Mesothelial cell of epicardium (in vitro differentiated cells): ENCODE measurements at regions not wholly inside any gene's neighbourhood (a gene's known extent, or its start where the extent isn't known, plus 50 kb on each side); places are given as distances from the start of the nearest gene placed in this dataset.

Experiments
- DNase-seq, 2 experiments: peaks; one replicate each; pipeline ENCODE4 v3.0.0; 2021; ENCODE audit warnings: low spot score in 2 of 2; ENCODE audit not compliant: unreplicated experiment in 2 of 2
- H3K27ac Mint-ChIP-seq: 2 replicates; pipeline ENCODE4 v1.8.0; 2021; ENCODE audit warnings: mixed read lengths
- H3K27me3 Mint-ChIP-seq: 2 replicates; pipeline ENCODE4 v1.8.0; 2021; ENCODE audit warnings: low read depth, mixed read lengths
- H3K36me3 Mint-ChIP-seq: 2 replicates; pipeline ENCODE4 v1.8.0; 2021; ENCODE audit warnings: mixed read lengths
- H3K4me1 Mint-ChIP-seq: 2 replicates; pipeline ENCODE4 v1.8.0; 2021; ENCODE audit warnings: mixed read lengths
- H3K4me3 Mint-ChIP-seq: 2 replicates; pipeline ENCODE4 v1.8.0; 2021; ENCODE audit warnings: mild to moderate bottlenecking, moderate library complexity, mixed read lengths
- H3K9me3 Mint-ChIP-seq: 2 replicates; pipeline ENCODE4 v1.8.0; 2021; ENCODE audit warnings: mixed read lengths
- CTCF ChIP-seq: fragments of 200-600 bp; sonication (generic); IDR thresholded peaks from one replicate; pipeline ENCODE4 v1.5.0; 2021; ENCODE audit warnings: antibody characterized with exemption; ENCODE audit not compliant: unreplicated experiment

DNA sequence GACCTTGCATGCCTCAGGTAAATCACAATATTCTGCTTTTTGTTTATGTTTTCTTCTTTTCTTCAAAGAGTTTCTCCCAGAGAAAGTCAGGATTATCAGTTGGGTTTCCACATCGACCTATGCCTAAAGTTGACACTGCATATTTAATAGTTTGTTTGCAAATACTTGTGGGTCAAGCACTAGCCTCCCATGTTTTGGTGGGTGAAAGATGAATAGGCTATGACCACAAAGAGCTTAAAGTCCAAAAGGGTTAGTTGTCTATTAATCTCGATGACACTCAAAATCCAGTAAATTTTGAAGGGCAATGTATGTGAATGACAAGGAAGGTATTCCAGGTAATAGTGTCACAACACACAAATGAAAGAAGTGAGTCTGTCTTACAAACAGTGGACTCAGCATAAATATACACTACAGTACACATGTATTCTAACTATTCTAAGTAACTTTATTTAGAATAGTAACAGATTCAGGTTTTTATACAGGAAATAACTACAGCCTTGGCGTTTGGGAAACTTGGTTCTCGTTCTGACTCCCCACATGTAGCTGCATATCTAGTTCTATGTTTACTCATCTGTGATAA is 667.1 kb downstream of the PCDH17 start:
- Mint-ChIP-seq H3K4me1 (peaks cover 15% of the 10 kb centered on the region), H3K27me3 (no peaks in the 10 kb centered on the region), H3K9me3 (no peaks in the 10 kb centered on the region), H3K27ac (no peak overlapping the region), H3K36me3 (no peaks in the 10 kb centered on the region), H3K4me3 (no peak overlapping the region)
- no peak for TF ChIP-seq CTCF
- no peak for DNase-seq

GRCh38 chr13:58300224-58300623 is 668.7 kb downstream of the PCDH17 start:
- Mint-ChIP-seq H3K4me1 (peaks cover 15% of the 10 kb centered on the region), H3K27me3 (no peaks in the 10 kb centered on the region), H3K27ac (no peak overlapping the region), H3K9me3 (no peaks in the 10 kb centered on the region), H3K4me3 (no peak overlapping the region), H3K36me3 (no peaks in the 10 kb centered on the region)
- no peak for DNase-seq
- TF ChIP-seq CTCF = no peak

DNA sequence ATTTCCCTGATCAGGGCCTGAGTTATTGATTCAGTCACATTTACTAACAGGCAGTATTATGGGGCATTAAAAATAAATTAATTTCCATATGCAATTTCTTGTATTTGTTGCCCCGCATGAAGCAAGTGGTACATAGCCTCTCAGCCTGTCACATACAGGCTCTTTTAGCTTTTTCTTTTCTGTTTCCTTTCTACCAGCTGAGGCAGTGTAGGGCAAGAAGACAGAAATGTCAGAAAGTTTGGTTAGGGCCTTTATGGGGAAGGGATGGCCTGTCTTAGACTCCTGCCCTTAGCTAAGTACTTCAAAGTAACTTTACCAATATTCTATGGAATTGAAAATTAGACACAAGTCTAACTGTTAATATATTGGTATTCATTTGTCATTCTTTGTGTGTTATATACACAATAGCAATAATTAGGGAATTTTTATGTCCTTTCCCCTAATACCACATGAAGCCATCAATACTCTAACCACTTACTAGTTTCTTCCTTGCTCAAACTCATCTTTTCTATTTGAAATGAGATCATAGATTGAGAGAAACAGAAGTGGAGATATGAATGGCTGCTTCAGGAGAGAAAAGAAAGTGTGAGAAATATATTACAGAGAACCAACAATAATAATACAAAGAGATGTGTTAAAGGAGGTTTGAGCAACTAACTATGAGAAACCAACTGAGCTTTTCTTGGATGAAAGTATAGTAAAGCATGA is 669.6 kb downstream of the PCDH17 start:
- TF ChIP-seq CTCF = no peak

GRCh38 chr13:58302349-58302748 is 670.8 kb downstream of the PCDH17 start:
- TF ChIP-seq CTCF = no peak
- no peaks in the 10 kb centered on the region for H3K9me3 Mint-ChIP-seq
- no peaks in the 10 kb centered on the region for H3K36me3 Mint-ChIP-seq
- no peak for DNase-seq
- H3K4me1 Mint-ChIP-seq = peaks cover 6% of the 10 kb centered on the region
- H3K4me3 Mint-ChIP-seq = no peak overlapping the region
- H3K27ac Mint-ChIP-seq = no peak overlapping the region
- H3K27me3 Mint-ChIP-seq = no peaks in the 10 kb centered on the region

More for the DNA sequence above, 669.6 kb downstream of the PCDH17 start:
- Mint-ChIP-seq H3K27ac (no peak overlapping the region), H3K36me3 (no peaks in the 10 kb centered on the region), H3K4me1 (peaks cover 15% of the 10 kb centered on the region), H3K4me3 (no peak overlapping the region), H3K27me3 (no peaks in the 10 kb centered on the region), H3K9me3 (no peaks in the 10 kb centered on the region)
- no peak for DNase-seq

- no peaks in the 10 kb centered on the region for H3K27me3 Mint-ChIP-seq
- no peak for DNase-seq
- TF ChIP-seq CTCF = no peak
- no peak overlapping the region for H3K27ac Mint-ChIP-seq
- H3K4me1 Mint-ChIP-seq = no peaks in the 10 kb centered on the region
- H3K9me3 Mint-ChIP-seq = no peaks in the 10 kb centered on the region
- H3K4me3 Mint-ChIP-seq = no peak overlapping the region
- no peaks in the 10 kb centered on the region for H3K36me3 Mint-ChIP-seq
Observed at GRCh38 chr13:58306062-58306461, 674.5 kb downstream of the PCDH17 start.
